ENCODE measurements at regions not wholly inside any gene's neighbourhood (a gene's known extent, or its start where the extent isn't known, plus 50 kb on each side); places are given as distances from the start of the nearest gene placed in this dataset.

DNA sequence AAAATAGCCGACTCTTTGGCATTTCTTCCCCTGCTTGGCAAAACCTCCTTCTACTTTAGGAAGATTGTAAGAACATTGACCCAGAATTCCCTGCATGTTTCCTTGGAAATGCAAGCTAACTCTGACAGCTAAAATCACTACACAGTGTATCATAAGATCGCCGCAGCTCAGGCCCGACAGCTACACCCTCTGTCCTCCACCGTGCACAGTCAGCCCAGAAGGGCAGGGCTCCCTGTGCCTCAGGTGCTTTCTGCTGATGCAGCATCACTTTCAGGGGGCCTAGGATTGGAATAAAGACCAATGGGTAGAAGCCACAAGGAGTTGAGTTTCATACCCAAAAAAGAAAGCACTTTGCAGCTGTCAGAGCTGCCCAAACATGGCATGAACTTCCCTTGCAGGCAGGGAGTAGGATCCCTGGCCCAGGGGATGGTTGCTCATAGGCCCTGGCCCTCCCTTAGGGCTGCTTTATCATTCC, 145.3 kb downstream of the SEC16B start:
- H3K4me3 ChIP-seq (ENCODE audit: low read length), result no peak overlapping the region
- no peaks in the 10 kb centered on the region for H3K36me3 ChIP-seq (ENCODE audit: control insufficient read depth in 2 of 3, insufficient read depth in 3 of 3, low read length in 3 of 3)
- Mint-ChIP-seq H3K4me1 (peaks cover 0 to 4% (median 0%) of the 10 kb centered on the region in 7 donors), H3K36me3 (no peaks in the 10 kb centered on the region), H3K4me3 (no peak overlapping the region), H3K27ac (no peak overlapping the region), H3K27me3 (no peaks in the 10 kb centered on the region), H3K9me3 (peaks cover 0 to 7% (median 2%) of the 10 kb centered on the region in 11 donors)
- POLR2A ChIA-PET, result no interaction called here
- no peak for ATAC-seq
- H3K27me3 ChIP-seq (ENCODE audit: control insufficient read depth in 2 of 2, insufficient read depth in 2 of 2, low read length in 2 of 2), result no peaks in the 10 kb centered on the region
- CTCF ChIA-PET, result no interaction called here
- intact Hi-C loops (cut with micrococcal nuclease), result no loop called here
- no peaks in the 10 kb centered on the region for H3K9me3 ChIP-seq (ENCODE audit: control insufficient read depth in 2 of 3, low read length in 3 of 3)
- no peak for DNase-seq
- H3K27ac ChIP-seq (ENCODE audit: low read depth, low read length), result no peak overlapping the region
- no peaks in the 10 kb centered on the region for H3K4me1 ChIP-seq (ENCODE audit: control insufficient read depth in 2 of 2, insufficient read depth in 2 of 2, low read length in 2 of 2)

DNA sequence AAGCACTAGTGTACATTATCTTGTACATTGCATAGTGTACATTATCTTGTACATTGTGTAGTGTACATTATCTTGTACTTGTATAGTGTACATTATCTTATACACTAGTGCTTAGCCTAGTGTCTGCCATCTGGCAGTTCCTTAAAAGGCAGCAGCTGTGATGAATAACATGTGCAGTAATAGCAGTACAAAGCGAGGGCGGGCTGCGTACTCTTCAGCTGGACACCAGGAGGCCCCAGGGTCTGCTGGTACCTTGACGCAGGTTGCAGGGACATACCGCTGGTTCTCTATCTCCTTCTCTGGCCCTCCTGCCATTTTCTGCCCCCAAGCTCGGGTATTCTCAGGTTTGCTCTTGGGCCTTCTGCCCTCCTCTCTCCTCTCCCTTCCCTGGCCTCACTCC, 149.6 kb downstream of the SEC16B start:
- DNase-seq (no peak), ATAC-seq (no peak)
- Mint-ChIP-seq H3K9me3 (peaks cover 0 to 24% (median 7%) of the 10 kb centered on the region in 11 donors), H3K36me3 (no peaks in the 10 kb centered on the region), H3K4me1 (peaks cover 0 to 4% (median 0%) of the 10 kb centered on the region in 7 donors), H3K27ac (no peak overlapping the region), H3K4me3 (no peak overlapping the region), H3K27me3 (no peaks in the 10 kb centered on the region)
- Histone ChIP-seq H3K4me1 (ENCODE audit: control insufficient read depth in 2 of 2, insufficient read depth in 2 of 2, low read length in 2 of 2) (no peaks in the 10 kb centered on the region), H3K27ac (ENCODE audit: low read depth, low read length) (no peak overlapping the region), H3K36me3 (ENCODE audit: control insufficient read depth in 2 of 3, insufficient read depth in 3 of 3, low read length in 3 of 3) (no peaks in the 10 kb centered on the region), H3K4me3 (ENCODE audit: low read length) (no peak overlapping the region), H3K27me3 (ENCODE audit: control insufficient read depth in 2 of 2, insufficient read depth in 2 of 2, low read length in 2 of 2) (no peaks in the 10 kb centered on the region), H3K9me3 (ENCODE audit: control insufficient read depth in 2 of 3, low read length in 3 of 3) (no peaks in the 10 kb centered on the region)
- CTCF ChIA-PET, result no interaction called here
- intact Hi-C loops (cut with micrococcal nuclease), result no loop called here
- POLR2A ChIA-PET, result no interaction called here

DNA sequence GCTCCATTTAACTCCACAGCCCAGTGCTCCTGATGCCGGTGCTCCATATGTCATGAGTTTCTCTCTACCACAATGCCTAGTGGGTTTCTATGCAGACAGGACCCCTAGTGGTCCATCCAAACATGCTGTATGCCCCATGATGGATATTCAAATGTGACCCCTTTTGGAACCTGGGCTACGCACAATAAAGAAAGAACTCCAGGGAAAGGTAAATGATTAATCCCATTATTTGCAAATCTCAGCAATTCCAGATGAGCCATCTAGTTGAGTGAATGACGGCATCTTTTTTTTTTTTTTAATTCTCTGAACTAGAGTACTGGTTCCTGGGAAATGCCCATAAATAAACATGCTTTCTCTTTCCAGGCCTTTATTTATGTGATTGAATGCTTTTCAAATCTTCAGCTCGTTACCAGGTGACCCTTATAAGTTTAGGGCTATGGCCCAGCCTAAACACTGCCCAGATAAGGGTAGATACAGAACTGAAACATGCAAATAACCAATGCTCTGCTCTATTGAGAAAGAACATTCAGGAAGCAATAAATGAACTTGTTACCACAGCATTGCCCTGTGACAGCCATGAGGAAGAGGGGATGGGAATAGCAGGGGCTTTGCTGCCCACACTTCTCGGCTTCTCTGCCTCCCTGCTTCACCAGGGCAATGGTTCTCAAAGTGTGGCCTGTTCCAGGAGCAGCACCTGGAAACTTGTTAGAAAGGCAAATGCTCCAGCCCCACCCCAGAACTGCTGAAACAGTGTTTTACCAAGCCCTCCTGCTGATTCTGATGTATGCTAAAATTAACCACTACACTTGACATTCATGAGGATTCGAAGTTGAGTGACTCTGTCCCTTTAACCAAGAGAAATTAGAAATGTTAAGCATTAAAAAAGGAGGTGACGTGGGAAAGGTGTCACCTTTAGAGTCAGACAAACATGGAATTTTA, 151.7 kb downstream of the SEC16B start:
- Histone ChIP-seq H3K4me3 (ENCODE audit: low read length) (no peak overlapping the region), H3K36me3 (ENCODE audit: control insufficient read depth in 2 of 3, insufficient read depth in 3 of 3, low read length in 3 of 3) (no peaks in the 10 kb centered on the region), H3K4me1 (ENCODE audit: control insufficient read depth in 2 of 2, insufficient read depth in 2 of 2, low read length in 2 of 2) (no peaks in the 10 kb centered on the region), H3K27me3 (ENCODE audit: control insufficient read depth in 2 of 2, insufficient read depth in 2 of 2, low read length in 2 of 2) (no peaks in the 10 kb centered on the region), H3K9me3 (ENCODE audit: control insufficient read depth in 2 of 3, low read length in 3 of 3) (peaks cover 0 to 7% (median 0%) of the 10 kb centered on the region in 3 experiments), H3K27ac (ENCODE audit: low read depth, low read length) (no peak overlapping the region)
- H3K36me3 Mint-ChIP-seq, result no peaks in the 10 kb centered on the region
- no peak overlapping the region for H3K27ac Mint-ChIP-seq
- ChIA-PET CTCF (no interaction called here), POLR2A (no interaction called here)
- H3K27me3 Mint-ChIP-seq, result peaks cover 0 to 2% (median 0%) of the 10 kb centered on the region in 5 donors
- no peaks in the 10 kb centered on the region for H3K4me1 Mint-ChIP-seq
- ATAC-seq (no peak), DNase-seq (no peak)
- H3K4me3 Mint-ChIP-seq, result no peak overlapping the region
- H3K9me3 Mint-ChIP-seq, result peaks cover under 1 to 32% (median 6%) of the 10 kb centered on the region in 11 donors
- intact Hi-C loops (cut with micrococcal nuclease), result no loop called here

DNA sequence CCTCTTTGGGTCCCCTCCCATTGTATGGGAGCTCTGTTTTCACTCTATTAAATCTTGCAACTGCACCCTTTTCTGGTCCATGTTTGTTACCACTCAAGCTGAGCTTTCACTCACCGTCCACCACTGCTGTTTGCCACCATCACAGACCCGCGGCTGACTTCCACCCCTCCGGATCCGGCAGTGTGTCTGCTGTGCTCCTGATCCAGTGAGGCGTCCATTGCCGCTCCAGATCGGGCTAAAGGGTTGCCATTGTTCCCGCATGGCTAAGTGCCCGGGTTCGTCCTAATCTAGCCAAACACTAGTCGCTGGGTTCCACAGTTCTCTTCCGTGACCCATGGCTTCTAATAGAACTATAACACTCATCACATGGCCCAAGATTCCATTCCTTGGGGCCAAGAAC, 157.2 kb downstream of the SEC16B start:
- no peak overlapping the region for H3K4me3 ChIP-seq (ENCODE audit: low read length)
- H3K27me3 Mint-ChIP-seq, result peaks cover 0 to 5% (median 0%) of the 10 kb centered on the region in 5 donors
- ChIA-PET CTCF (no interaction called here), POLR2A (no interaction called here)
- no peak overlapping the region for H3K4me3 Mint-ChIP-seq
- H3K9me3 Mint-ChIP-seq, result peaks cover 3 to 36% (median 9%) of the 10 kb centered on the region in 11 donors
- H3K27ac ChIP-seq (ENCODE audit: low read depth, low read length), result no peak overlapping the region
- no peak overlapping the region for H3K27ac Mint-ChIP-seq
- H3K27me3 ChIP-seq (ENCODE audit: control insufficient read depth in 2 of 2, insufficient read depth in 2 of 2, low read length in 2 of 2), result no peaks in the 10 kb centered on the region
- peaks cover 0 to 7% (median 0%) of the 10 kb centered on the region in 3 experiments for H3K9me3 ChIP-seq (ENCODE audit: control insufficient read depth in 2 of 3, low read length in 3 of 3)
- no peaks in the 10 kb centered on the region for H3K36me3 Mint-ChIP-seq
- ATAC-seq (no peak), DNase-seq (no peak)
- no peaks in the 10 kb centered on the region for H3K4me1 Mint-ChIP-seq
- no peaks in the 10 kb centered on the region for H3K36me3 ChIP-seq (ENCODE audit: control insufficient read depth in 2 of 3, insufficient read depth in 3 of 3, low read length in 3 of 3)
- intact Hi-C loops (cut with micrococcal nuclease), result no loop called here
- no peaks in the 10 kb centered on the region for H3K4me1 ChIP-seq (ENCODE audit: control insufficient read depth in 2 of 2, insufficient read depth in 2 of 2, low read length in 2 of 2)

DNA sequence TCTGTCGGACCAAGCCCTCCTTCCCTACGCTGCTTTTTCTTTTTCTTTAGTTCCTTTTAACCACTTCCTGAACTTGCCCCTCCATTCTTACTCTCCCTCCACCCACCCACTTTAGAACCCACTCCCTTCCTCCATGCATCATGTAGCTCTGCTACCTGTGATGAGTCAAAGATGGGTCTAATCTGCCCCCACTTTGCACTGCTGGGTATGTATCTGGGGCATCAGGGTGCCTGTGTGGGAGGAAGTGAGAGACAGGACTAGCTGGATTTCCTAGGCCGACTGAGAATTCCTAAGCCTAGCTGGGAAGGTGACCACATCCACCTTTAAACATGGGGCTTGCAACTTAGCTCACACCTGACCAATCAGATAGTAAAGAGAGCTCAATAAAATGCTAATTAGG, 157.7 kb downstream of the SEC16B start:
- H3K4me3 ChIP-seq (ENCODE audit: low read length), result no peak overlapping the region
- ChIA-PET POLR2A (no interaction called here), CTCF (no interaction called here)
- no peaks in the 10 kb centered on the region for H3K4me1 ChIP-seq (ENCODE audit: control insufficient read depth in 2 of 2, insufficient read depth in 2 of 2, low read length in 2 of 2)
- no peak for DNase-seq
- Mint-ChIP-seq H3K4me3 (no peak overlapping the region), H3K36me3 (no peaks in the 10 kb centered on the region), H3K4me1 (no peaks in the 10 kb centered on the region), H3K27me3 (peaks cover 0 to 5% (median 0%) of the 10 kb centered on the region in 5 donors), H3K27ac (no peak overlapping the region), H3K9me3 (peaks cover 3 to 39% (median 9%) of the 10 kb centered on the region in 11 donors)
- H3K9me3 ChIP-seq (ENCODE audit: control insufficient read depth in 2 of 3, low read length in 3 of 3), result peaks cover 0 to 7% (median 0%) of the 10 kb centered on the region in 3 experiments
- H3K36me3 ChIP-seq (ENCODE audit: control insufficient read depth in 2 of 3, insufficient read depth in 3 of 3, low read length in 3 of 3), result no peaks in the 10 kb centered on the region
- no peak for ATAC-seq
- intact Hi-C loops (cut with micrococcal nuclease), result no loop called here
- H3K27ac ChIP-seq (ENCODE audit: low read depth, low read length), result no peak overlapping the region
- H3K27me3 ChIP-seq (ENCODE audit: control insufficient read depth in 2 of 2, insufficient read depth in 2 of 2, low read length in 2 of 2), result no peaks in the 10 kb centered on the region

DNA sequence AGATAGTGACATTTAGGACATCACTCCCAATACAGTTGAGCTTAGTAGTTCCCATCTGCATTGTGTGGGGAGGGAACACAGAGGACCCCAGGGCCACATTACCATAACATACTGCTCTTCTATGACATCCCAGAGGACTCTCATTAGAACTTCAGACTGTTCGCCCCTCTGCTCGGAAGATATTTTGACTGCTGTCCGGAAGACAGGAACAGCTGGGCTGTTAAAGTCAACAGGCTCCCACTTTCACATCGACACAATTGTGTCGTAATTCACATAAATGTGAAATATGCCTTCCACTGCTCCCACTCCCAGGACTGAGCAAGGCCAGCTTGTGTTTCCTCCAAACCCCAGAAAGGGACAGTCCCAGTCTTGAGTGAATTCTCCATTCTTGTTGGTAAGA, 158.4 kb downstream of the SEC16B start:
- no peak for DNase-seq
- Mint-ChIP-seq H3K9me3 (peaks cover 1 to 32% (median 8%) of the 10 kb centered on the region in 11 donors), H3K27ac (no peak overlapping the region), H3K27me3 (peaks cover 0 to 5% (median 0%) of the 10 kb centered on the region in 5 donors), H3K36me3 (no peaks in the 10 kb centered on the region), H3K4me1 (no peaks in the 10 kb centered on the region), H3K4me3 (no peak overlapping the region)
- H3K36me3 ChIP-seq (ENCODE audit: control insufficient read depth in 2 of 3, insufficient read depth in 3 of 3, low read length in 3 of 3), result no peaks in the 10 kb centered on the region
- ChIA-PET CTCF (no interaction called here), POLR2A (no interaction called here)
- no peak for ATAC-seq
- no peaks in the 10 kb centered on the region for H3K4me1 ChIP-seq (ENCODE audit: control insufficient read depth in 2 of 2, insufficient read depth in 2 of 2, low read length in 2 of 2)
- H3K27ac ChIP-seq (ENCODE audit: low read depth, low read length), result no peak overlapping the region
- intact Hi-C loops (cut with micrococcal nuclease), result no loop called here
- H3K4me3 ChIP-seq (ENCODE audit: low read length), result no peak overlapping the region
- no peaks in the 10 kb centered on the region for H3K27me3 ChIP-seq (ENCODE audit: control insufficient read depth in 2 of 2, insufficient read depth in 2 of 2, low read length in 2 of 2)
- peaks cover 0 to 7% (median 0%) of the 10 kb centered on the region in 3 experiments for H3K9me3 ChIP-seq (ENCODE audit: control insufficient read depth in 2 of 3, low read length in 3 of 3)

GRCh38 chr1:177809819-177810218, 160.0 kb downstream of the SEC16B start:
- DNase-seq (no peak), ATAC-seq (no peak)
- Mint-ChIP-seq H3K4me3 (no peak overlapping the region), H3K36me3 (no peaks in the 10 kb centered on the region), H3K9me3 (peaks cover 5 to 36% (median 9%) of the 10 kb centered on the region in 11 donors), H3K4me1 (no peaks in the 10 kb centered on the region), H3K27ac (no peak overlapping the region), H3K27me3 (peaks cover 0 to 6% (median 0%) of the 10 kb centered on the region in 5 donors)
- Histone ChIP-seq H3K27ac (ENCODE audit: low read depth, low read length) (no peak overlapping the region), H3K27me3 (ENCODE audit: control insufficient read depth in 2 of 2, insufficient read depth in 2 of 2, low read length in 2 of 2) (no peaks in the 10 kb centered on the region), H3K4me1 (ENCODE audit: control insufficient read depth in 2 of 2, insufficient read depth in 2 of 2, low read length in 2 of 2) (no peaks in the 10 kb centered on the region), H3K4me3 (ENCODE audit: low read length) (no peak overlapping the region), H3K9me3 (ENCODE audit: control insufficient read depth in 2 of 3, low read length in 3 of 3) (peaks cover 0 to 7% (median 0%) of the 10 kb centered on the region in 3 experiments), H3K36me3 (ENCODE audit: control insufficient read depth in 2 of 3, insufficient read depth in 3 of 3, low read length in 3 of 3) (no peaks in the 10 kb centered on the region)
- intact Hi-C loops (cut with micrococcal nuclease), result no loop called here
- POLR2A ChIA-PET, result no interaction called here
- CTCF ChIA-PET, result no interaction called here

Data from naive thymus-derived CD4-positive, alpha-beta T cell (primary cell).